Mesenchymal stem cell (in vitro differentiated cells and primary cell): ENCODE measurements at regions not wholly inside any gene's neighbourhood (a gene's known extent, or its start where the extent isn't known, plus 50 kb on each side); places are given as distances from the start of the nearest gene placed in this dataset.

ENCODE experiments used
- DNase-seq: peaks from one replicate; pipeline ENCODE4 v3.0.0-alpha.2; 2013
- H2AFZ ChIP-seq: one replicate; pipeline ENCODE4 v1.6.1; 2013; ENCODE audit warnings: low read depth, mild to moderate bottlenecking, control low read depth, inconsistent platforms, low read length, moderate library complexity
- H2AK5ac ChIP-seq: 2 replicates; pipeline ENCODE4 v1.6.1; 2013; ENCODE audit warnings: low read length, moderate library complexity, mild to moderate bottlenecking, inconsistent platforms; ENCODE audit not compliant: severe bottlenecking
- H2BK120ac ChIP-seq: one replicate; pipeline ENCODE4 v1.6.1; 2013; ENCODE audit warnings: low read depth, mild to moderate bottlenecking, inconsistent platforms, low read length, moderate library complexity
- H2BK12ac ChIP-seq, 2 experiments: one replicate each; pipeline ENCODE4 v1.6.1; 2013; ENCODE audit warnings: inconsistent platforms in 2 of 2, low read length in 2 of 2, mild to moderate bottlenecking in 2 of 2, moderate library complexity in 2 of 2, control low read depth in 1 of 2
- H2BK15ac ChIP-seq: one replicate; pipeline ENCODE4 v1.6.1; 2013; ENCODE audit warnings: mild to moderate bottlenecking, low read depth, inconsistent platforms; ENCODE audit not compliant: poor library complexity, severe bottlenecking
- H2BK5ac ChIP-seq: 2 replicates; pipeline ENCODE4 v1.6.1; 2013; ENCODE audit warnings: low read depth, mild to moderate bottlenecking, low read length, control low read depth, inconsistent platforms; ENCODE audit not compliant: poor library complexity, severe bottlenecking
- H3K14ac ChIP-seq, 2 experiments: one replicate each; pipeline ENCODE4 v1.6.1; 2013; ENCODE audit warnings: inconsistent platforms in 2 of 2, low read length in 2 of 2, control low read depth in 1 of 2, mild to moderate bottlenecking in 1 of 2, moderate library complexity in 1 of 2
- H3K18ac ChIP-seq, 2 experiments: one replicate each; pipeline ENCODE4 v1.6.1; 2013; ENCODE audit warnings: inconsistent platforms in 2 of 2, low read length in 2 of 2, control low read depth in 1 of 2, low read depth in 1 of 2, mild to moderate bottlenecking in 1 of 2
- H3K23ac ChIP-seq, 2 experiments: one replicate each; pipeline ENCODE4 v1.6.1; 2013; ENCODE audit warnings: inconsistent platforms in 2 of 2, low read length in 2 of 2, mild to moderate bottlenecking in 2 of 2, moderate library complexity in 2 of 2, control low read depth in 1 of 2
- H3K27ac ChIP-seq: 2 replicates; pipeline ENCODE4 v1.5.1; 2013; ENCODE audit warnings: mild to moderate bottlenecking, moderate library complexity, low read length, control low read depth, inconsistent platforms; ENCODE audit not compliant: poor library complexity, severe bottlenecking
- H3K27me3 ChIP-seq, 2 experiments: 2 replicates each; pipeline versions ENCODE4 v1.6.1 to v1.7.0; 2013; ENCODE audit warnings: low read length in 2 of 2, mild to moderate bottlenecking in 2 of 2, moderate library complexity in 2 of 2, control low read depth in 1 of 2, inconsistent platforms in 1 of 2; ENCODE audit not compliant: control insufficient read depth in 1 of 2, insufficient read depth in 1 of 2
- H3K36me3 ChIP-seq, 2 experiments: 2 replicates each; pipeline versions ENCODE4 v1.6.1 to v1.7.0; 2013; ENCODE audit warnings: low read length in 2 of 2, control low read depth in 1 of 2, inconsistent platforms in 1 of 2, low read depth in 1 of 2, mild to moderate bottlenecking in 1 of 2; ENCODE audit not compliant: insufficient read depth in 2 of 2, control insufficient read depth in 1 of 2
- H3K4ac ChIP-seq, 2 experiments: one replicate each; pipeline ENCODE4 v1.6.1; 2013; ENCODE audit warnings: inconsistent platforms in 2 of 2, low read length in 2 of 2, mild to moderate bottlenecking in 2 of 2, moderate library complexity in 2 of 2, control low read depth in 1 of 2, low read depth in 1 of 2
- H3K4me1 ChIP-seq: 2 replicates; pipeline ENCODE4 v1.6.1; 2013; ENCODE audit warnings: low read depth, low read length, control low read depth; ENCODE audit not compliant: control insufficient read depth, insufficient read depth
- H3K4me2 ChIP-seq: 2 replicates; pipeline ENCODE4 v1.6.1; 2013; ENCODE audit warnings: low read length, mild to moderate bottlenecking, inconsistent platforms; ENCODE audit not compliant: poor library complexity, severe bottlenecking
- H3K4me3 ChIP-seq, 2 experiments: 2 replicates each; pipeline versions ENCODE4 v1.5.1 to v1.7.0; 2013; ENCODE audit warnings: low read length in 2 of 2, mild to moderate bottlenecking in 2 of 2, control low read depth in 1 of 2, low read depth in 1 of 2; ENCODE audit not compliant: insufficient read depth in 1 of 2
- H3K79me1 ChIP-seq: replicated peaks from 2 replicates; pipeline ENCODE4 v1.6.1; 2013; ENCODE audit warnings: mild to moderate bottlenecking, control low read depth, low read length, inconsistent platforms; ENCODE audit not compliant: poor library complexity, severe bottlenecking
- H3K9ac ChIP-seq: 2 replicates; pipeline ENCODE4 v1.7.0; 2013; ENCODE audit warnings: mild to moderate bottlenecking, low read length, moderate library complexity
- H3K9me3 ChIP-seq: 2 replicates; pipeline ENCODE4 v1.7.0; 2013; ENCODE audit warnings: mild to moderate bottlenecking, low read length; ENCODE audit not compliant: control insufficient read depth
- H4K8ac ChIP-seq: one replicate; pipeline ENCODE4 v1.6.1; 2013; ENCODE audit warnings: inconsistent platforms, mild to moderate bottlenecking, low read length, moderate library complexity
- H4K91ac ChIP-seq: one replicate; pipeline ENCODE4 v1.6.1; 2013; ENCODE audit warnings: mild to moderate bottlenecking, low read length, inconsistent platforms
- WGBS: methylation state at CpG from one replicate; pipeline ENCODE4 v1.1.7; 2013; ENCODE audit warnings: mixed read lengths; 5-methylcytosine and 5-hydroxymethylcytosine counted together

DNA sequence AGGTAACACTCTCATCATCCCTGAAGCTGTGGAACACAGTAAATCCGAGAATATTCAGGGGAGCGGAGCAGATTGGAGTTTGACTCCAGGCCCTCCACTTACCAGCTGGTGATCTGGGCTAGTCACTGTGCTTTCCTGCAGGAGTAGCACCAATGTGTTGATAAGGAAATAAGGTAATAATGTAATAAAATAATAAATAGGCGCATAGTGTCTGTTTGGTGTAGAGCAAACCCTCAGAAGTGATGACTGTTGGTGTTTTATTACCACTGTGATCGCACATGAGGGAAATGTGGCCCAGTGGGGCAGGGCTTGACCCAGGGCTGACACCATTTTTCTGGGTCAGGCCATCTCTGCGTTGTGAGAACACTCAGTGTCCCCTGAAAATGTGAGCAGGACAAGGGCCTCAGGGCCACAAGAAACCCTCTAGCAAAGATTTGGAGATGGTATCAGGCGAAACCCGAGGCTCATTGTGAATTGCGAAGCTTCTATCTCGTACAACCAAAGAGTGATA, 563.9 kb upstream of the B3GAT1 start:
- Histone ChIP-seq H2BK15ac (no peak overlapping the region), H2BK120ac (no peak overlapping the region), H3K27ac (no peak overlapping the region), H3K36me3 (no peaks in the 10 kb centered on the region), H2AFZ (no peak overlapping the region), H3K18ac (no peak overlapping the region), H3K4me3 (no peak overlapping the region), H3K79me1 (no peaks in the 10 kb centered on the region), H3K4me2 (no peak overlapping the region), H2BK5ac (no peak overlapping the region), H2BK12ac (no peak overlapping the region), H3K14ac (no peak overlapping the region), H3K9ac (no peak overlapping the region), H3K4me1 (no peaks in the 10 kb centered on the region), H4K91ac (no peak overlapping the region), H2AK5ac (no peak overlapping the region), H3K23ac (no peak overlapping the region), H3K9me3 (no peaks in the 10 kb centered on the region), H3K27me3 (no peaks in the 10 kb centered on the region), H3K4ac (no peak overlapping the region), H4K8ac (no peak overlapping the region)
- 80% methylated on average over 9 of the region's 9 CpGs for WGBS
- no peak for DNase-seq

DNA sequence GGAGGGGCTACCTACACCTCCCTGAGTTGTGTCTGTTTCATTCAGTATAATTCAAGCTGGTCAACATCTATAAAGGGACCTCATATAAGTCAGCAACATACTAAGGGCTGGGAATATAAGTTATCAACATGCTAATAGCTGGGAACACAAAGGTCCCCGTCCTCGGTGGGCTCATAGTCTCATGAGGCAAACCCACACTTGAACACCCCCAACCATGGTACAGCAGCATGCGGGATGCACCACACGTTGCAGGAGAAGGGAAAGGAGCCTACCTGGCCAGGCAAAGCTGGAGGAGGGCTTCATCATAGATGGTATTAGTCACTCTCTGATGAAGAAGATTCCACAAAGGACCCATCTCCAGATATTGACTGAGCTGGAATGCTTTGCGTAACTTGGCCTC, 561.8 kb upstream of the B3GAT1 start:
- no peak overlapping the region for H3K23ac ChIP-seq
- no peak overlapping the region for H2BK5ac ChIP-seq
- H3K4ac ChIP-seq = no peak overlapping the region
- no peak overlapping the region for H4K91ac ChIP-seq
- H3K4me1 ChIP-seq = no peaks in the 10 kb centered on the region
- H2BK15ac ChIP-seq = no peak overlapping the region
- 93% methylated on average over 5 of the region's 5 CpGs for WGBS
- no peak overlapping the region for H2BK12ac ChIP-seq
- no peak overlapping the region for H3K4me2 ChIP-seq
- H3K9ac ChIP-seq = no peak overlapping the region
- H3K27ac ChIP-seq = no peak overlapping the region
- H2AFZ ChIP-seq = no peak overlapping the region
- H4K8ac ChIP-seq = no peak overlapping the region
- no peak overlapping the region for H3K18ac ChIP-seq
- H3K14ac ChIP-seq = no peak overlapping the region
- no peaks in the 10 kb centered on the region for H3K27me3 ChIP-seq
- no peaks in the 10 kb centered on the region for H3K79me1 ChIP-seq
- no peak for DNase-seq
- no peak overlapping the region for H2BK120ac ChIP-seq
- no peaks in the 10 kb centered on the region for H3K36me3 ChIP-seq
- no peaks in the 10 kb centered on the region for H3K9me3 ChIP-seq
- H3K4me3 ChIP-seq = no peak overlapping the region
- no peak overlapping the region for H2AK5ac ChIP-seq

DNA sequence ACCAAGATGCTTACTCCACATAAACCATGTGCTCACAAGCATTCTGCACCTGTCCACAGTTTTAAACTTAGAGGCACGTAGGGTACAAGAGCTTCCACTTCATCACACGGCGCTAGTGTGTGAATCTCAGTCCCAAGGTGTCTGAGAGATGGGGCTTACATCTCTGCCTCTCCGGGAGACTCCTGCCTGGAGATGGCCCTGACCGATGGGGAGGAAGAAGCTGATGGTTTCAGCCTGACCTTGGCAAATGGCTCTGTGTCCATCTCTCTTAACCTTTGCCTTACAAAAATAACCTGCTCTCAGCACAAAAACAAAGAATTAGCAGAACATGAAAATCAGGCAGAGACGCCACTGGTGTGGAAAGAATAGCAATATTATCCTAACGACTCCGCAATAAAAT, 559.3 kb upstream of the B3GAT1 start:
- Histone ChIP-seq H3K4me3 (no peak overlapping the region), H3K4ac (no peak overlapping the region), H2BK15ac (no peak overlapping the region), H3K9ac (no peak overlapping the region), H3K23ac (no peak overlapping the region), H2BK5ac (no peak overlapping the region), H3K9me3 (no peaks in the 10 kb centered on the region), H2BK120ac (no peak overlapping the region), H3K27ac (no peak overlapping the region), H3K36me3 (no peaks in the 10 kb centered on the region), H3K27me3 (no peaks in the 10 kb centered on the region), H2BK12ac (no peak overlapping the region), H2AK5ac (no peak overlapping the region), H4K8ac (no peak overlapping the region), H2AFZ (no peak overlapping the region), H3K18ac (no peak overlapping the region), H4K91ac (no peak overlapping the region), H3K14ac (no peak overlapping the region), H3K79me1 (no peaks in the 10 kb centered on the region), H3K4me2 (no peak overlapping the region), H3K4me1 (no peaks in the 10 kb centered on the region)
- DNase-seq = no peak
- WGBS = 83% methylated on average over 8 of the region's 8 CpGs

DNA sequence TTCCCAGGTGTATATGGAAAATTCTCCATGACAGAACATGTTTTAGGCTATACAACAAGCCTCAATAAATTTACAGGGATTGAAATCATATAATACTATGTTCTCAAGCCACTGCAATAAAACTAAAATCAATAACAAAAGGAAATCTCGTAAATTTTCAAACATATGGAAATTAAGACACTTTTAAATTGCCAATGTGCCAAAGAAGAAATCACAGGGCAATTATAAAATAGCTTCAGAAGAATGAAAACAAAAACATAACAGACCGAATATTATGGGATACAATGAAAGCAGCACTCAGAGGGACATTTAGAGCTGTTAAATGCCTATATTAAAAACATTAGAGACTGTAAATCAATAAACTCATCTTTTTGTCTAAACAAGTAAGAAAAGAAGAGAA, 555.7 kb upstream of the B3GAT1 start:
- Histone ChIP-seq H3K27me3 (no peaks in the 10 kb centered on the region), H3K36me3 (no peaks in the 10 kb centered on the region), H3K4me3 (no peak overlapping the region), H3K18ac (no peak overlapping the region), H3K27ac (no peak overlapping the region), H4K91ac (no peak overlapping the region), H3K9me3 (no peaks in the 10 kb centered on the region), H3K14ac (no peak overlapping the region), H3K4me2 (no peak overlapping the region), H2BK12ac (no peak overlapping the region), H2BK5ac (no peak overlapping the region), H3K23ac (no peak overlapping the region), H3K9ac (no peak overlapping the region), H4K8ac (no peak overlapping the region), H2AK5ac (no peak overlapping the region), H3K79me1 (no peaks in the 10 kb centered on the region), H3K4ac (no peak overlapping the region), H2BK15ac (no peak overlapping the region), H2BK120ac (no peak overlapping the region), H3K4me1 (no peaks in the 10 kb centered on the region), H2AFZ (no peak overlapping the region)
- no peak for DNase-seq
- WGBS = no CpG with 5 or more reads among the region's 2 CpGs
